NCI-H1436 treated with DMSO at 0.1 percent for 48 hours (cell line): ENCODE measurements at regions not wholly inside any gene's neighbourhood (a gene's known extent, or its start where the extent isn't known, plus 50 kb on each side); places are given as distances from the start of the nearest gene placed in this dataset.

Source experiments
- DNase-seq: peaks from one replicate; lab custom pipeline; 2025; lab: John Stamatoyannopoulos, UW

DNA sequence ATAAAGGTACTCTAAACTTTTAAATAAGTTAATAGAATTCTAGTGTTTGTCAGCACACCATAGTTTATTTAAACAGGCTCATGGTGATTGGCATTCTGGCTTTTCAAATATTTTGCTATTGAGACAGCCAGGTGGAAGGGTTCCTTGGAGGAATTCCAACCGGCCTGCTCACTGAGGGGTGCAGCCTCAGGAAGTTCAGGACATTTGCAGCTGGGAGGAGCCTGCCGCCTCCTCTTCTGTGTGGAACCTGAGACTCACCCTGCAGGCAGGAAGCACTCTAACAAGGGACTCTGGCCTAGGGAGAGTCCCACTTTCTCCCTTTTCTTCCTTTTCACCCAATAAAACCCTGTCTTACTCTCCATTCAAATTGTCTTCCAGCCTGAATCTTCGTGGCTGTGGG is 1328.0 kb downstream of the FSTL5 start:
- DNase-seq: no peak

DNA sequence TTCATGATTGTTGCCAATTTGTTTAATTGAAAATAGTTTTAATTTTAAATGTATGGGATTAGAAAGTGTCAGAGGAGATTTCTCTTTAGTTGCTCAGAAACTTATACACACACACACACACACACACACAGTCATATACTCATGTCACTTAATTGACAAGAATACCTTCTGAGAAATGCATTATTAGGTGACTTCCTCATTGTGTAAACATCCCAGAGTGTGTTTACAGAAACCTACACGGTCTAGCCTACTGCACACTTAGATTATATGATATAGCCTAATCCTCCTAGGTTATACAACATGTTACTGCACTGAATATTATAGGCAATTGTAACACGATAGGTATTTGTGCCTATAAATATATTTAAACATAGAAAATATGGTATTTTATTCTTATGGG is 1327.4 kb downstream of the FSTL5 start:
- DNase-seq: no peak

DNA sequence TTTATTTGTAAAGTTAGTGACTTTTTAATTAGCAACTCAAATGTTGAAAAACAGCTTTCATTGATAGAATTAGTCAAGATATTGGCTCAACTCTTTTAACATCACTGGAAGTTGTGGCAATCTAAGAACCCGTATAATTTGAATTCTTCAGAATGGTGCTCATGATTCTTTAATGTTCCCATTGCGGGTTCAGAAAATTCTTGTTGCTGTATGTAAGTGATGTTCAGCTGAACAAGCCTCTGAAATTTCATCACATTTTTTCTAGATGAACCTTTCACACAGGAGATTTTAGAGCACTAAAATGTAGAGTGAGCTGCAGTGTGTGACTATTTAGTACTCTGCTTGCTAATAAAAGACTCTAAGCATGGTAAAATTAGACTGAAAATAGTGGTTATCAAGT is 1317.7 kb downstream of the FSTL5 start:
- DNase-seq: no peak

DNA sequence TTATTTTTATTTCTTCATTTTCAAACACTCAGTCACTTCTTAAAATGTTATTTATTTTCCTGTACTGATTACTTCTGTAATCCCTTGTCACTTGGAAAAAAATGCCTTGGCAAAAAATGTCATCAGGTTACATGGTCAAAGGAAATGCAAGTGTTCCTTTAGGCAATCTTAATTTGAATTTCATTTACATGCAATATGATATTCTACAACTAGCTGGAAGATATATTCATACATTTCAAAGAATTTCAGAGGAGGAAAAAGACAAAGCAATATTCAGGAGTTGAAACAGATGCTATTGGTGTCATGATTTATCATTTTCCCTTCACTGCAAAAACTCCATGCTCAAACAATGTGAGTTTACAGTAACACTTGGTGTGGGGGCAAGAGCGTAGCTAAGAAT is 1316.6 kb downstream of the FSTL5 start:
- DNase-seq: no peak

DNA sequence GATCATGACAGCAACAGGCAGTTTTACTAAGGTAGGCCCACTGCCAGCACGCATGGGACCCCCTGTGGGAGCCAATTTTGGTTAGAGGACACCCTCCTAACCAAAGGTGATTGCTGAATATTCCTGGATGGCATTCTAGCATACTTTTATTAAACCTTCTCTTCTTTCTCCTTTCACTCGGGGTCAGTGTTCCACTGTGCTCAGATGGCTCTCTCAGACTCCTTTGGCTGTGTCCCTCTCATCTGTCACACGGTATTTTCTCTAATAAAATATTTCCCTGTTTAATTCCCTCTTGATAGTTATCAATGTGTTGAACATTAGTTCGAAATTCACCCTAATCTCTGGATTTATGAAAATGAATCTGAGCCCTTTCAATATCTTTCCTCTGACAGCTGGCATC is 1315.3 kb downstream of the FSTL5 start:
- DNase-seq: no peak

DNA sequence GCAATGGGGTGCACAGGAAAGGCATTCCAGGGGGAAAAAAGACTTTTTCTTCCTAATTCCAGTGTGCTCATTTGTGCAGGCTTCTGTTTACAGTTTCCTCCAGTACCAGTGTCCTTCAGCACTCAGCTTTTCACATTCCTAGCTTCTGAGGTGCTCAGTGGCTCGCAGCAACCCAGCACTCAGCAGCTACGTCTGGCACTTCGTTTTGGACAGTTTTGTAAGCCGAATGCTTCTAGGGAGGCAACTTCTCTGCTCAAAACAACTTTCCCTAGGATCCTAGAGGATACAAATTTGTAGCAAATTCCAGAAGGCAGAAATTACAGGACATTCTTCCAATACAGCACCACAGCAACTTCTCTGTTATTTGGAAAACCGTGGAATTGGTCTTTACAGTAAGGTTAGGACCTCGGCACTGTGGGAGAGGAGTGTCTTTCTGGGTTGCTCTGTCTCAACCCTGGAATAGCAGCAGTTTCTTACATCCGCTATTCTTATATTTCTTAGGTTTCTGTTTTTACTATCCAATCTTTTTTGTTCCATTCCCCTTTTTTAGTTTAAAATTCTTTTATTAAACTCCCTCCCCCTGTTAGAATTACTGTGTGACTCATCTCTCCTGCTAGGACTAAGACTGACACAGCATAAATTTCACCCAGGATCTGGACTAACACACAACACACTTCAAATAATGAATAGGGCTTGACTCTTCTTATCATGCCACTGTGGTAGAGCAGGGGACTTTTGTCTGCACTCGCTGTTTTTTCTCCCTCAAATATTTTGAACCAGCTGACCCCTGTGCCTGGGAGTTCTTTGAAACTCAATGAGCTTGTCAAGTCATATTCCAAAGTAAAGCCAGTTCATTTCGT is 1314.7 kb downstream of the FSTL5 start:
- DNase-seq: no peak

DNA sequence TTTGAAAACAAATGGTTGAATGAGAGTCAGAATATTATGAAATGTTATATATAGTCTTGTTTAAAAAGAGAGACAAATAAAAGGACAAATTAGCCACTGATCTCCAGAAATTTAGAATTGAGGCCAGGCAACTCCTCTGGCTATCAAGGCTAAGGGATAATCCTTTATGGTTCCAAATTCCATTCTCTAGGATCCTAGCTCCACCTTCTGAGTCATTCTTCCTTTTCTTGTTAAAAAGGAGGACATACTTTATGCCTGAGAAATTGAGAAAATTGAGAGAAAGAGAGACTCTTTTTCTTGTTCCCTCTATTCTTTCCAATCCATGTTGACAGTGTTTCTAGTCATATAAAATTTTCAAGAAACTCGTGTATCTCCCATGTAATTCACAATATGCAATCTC is 1299.5 kb downstream of the FSTL5 start:
- DNase-seq: no peak

DNA sequence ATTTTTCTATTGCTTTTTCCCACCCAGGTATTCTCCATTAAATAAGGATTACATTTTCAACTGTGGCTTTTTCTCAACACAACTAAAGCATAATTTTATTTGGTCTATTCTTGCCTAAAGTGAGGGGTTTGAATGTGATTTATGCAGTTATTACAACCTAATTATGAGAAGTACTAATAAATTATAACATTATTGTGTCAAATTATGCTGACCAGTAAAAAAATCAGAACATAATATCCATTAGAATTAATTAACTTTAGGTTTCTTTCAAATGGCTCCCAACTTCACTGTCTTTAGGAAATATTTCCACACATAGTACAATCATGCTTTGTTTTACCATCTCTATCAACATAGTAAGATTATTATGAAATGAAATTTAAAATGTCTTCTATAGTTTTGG is 1293.9 kb downstream of the FSTL5 start:
- DNase-seq: no peak

DNA sequence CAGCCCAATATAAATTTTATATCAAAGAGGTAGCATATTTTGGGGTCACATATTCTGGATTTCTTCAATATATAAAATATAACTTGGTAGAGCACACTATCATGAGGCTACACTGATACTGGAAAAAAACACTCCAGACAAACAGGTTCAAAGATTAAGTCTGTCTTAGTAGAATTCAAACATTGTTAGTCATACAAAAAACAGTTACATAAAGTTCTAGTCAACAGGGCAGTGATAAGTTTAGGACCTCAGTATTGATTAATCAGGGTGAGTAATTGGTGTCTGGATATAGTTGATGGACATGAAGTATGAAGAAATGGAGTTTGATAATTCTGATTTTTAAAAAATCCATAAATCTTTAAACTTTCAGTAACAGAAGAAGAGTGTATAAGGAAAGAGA is 1291.3 kb downstream of the FSTL5 start:
- no peak for DNase-seq

DNA sequence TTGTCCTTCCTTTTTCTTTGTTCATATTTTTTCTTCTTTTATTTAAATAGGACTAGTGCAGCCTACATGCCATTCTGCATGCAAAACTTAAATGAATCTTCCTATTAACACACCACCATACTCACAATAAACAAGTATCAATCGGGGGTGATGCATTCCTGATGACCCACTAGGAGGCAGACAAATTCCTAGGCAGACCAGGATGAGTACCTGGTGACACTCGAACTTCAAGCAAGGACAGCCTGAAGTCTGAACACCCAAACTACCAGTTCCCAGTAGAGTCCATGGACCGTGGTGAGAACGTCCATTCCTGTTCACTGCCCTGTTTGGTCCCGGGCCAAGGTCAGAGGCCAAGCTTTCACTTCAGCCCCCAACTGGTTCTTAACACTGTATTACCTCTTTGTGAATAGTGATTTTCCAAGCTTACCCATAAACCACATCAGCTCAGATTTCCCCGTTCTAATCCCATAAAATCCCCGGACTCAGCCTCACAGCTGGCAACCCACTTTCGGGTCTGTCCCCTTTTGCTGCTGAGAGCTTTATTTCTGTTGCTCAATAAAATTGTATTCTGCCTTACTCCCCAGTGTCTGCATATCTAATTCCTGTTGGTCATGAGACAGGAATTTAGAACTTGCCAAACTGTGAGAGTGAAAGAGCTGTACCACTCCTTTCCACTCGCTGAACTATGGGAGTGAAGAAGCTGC is 1286.6 kb downstream of the FSTL5 start:
- DNase-seq: no peak

DNA sequence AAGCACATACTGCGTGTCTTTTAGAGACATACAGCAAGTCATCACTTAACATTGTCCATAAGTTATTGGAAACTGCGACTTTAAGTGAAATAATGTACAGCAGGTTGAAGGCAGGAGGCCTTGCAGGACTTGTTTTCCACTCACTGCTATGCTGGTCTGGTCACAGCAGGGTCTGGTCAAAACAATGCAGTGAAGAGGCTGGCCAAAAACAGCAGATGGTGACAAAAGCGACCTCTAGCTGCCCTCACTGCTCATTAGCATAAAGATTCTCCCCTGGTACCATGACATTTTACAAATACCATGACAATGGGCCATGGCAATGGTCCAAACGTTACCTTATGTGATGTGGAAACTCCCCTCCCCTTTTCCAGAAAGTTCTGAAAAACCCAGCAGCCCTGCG is 1283.6 kb downstream of the FSTL5 start:
- no peak for DNase-seq

DNA sequence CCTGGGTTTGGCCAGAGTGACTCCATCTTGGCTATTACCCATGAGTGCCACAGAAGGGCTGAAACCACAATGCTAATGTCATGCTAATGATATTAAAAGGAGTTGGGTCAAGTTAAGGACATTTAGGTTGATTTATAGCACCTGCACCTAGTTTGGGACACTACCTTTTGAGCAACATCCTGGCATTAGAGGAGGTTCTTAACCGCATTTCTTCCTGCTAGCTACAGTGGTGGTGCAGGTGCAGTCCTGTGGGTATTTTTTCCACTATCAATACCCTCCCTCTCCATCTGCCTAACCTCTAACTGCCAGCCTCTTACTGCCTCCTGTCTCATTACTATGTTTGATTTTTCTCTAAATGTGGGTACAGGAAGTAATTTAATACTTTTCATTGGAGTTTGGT is 1276.1 kb downstream of the FSTL5 start:
- no peak for DNase-seq

DNA sequence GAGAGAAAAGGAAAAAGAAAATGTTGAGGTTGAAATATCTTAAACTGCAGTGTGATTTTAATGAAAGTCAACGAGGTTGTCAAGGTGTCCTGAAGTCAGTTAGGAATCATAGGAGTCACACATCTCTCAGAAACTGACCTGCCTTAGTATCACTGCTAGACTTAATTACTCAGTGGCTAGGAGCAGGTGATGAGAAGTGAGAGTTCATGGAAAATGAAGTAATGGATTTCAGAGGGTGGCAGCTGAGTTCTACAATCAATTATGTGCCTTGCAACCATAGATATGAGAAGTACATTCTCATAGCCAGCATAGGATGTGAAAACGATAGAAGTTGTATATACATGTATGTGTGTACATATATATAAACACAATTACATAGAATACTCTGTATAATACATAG is 1269.7 kb downstream of the FSTL5 start:
- no peak for DNase-seq

DNA sequence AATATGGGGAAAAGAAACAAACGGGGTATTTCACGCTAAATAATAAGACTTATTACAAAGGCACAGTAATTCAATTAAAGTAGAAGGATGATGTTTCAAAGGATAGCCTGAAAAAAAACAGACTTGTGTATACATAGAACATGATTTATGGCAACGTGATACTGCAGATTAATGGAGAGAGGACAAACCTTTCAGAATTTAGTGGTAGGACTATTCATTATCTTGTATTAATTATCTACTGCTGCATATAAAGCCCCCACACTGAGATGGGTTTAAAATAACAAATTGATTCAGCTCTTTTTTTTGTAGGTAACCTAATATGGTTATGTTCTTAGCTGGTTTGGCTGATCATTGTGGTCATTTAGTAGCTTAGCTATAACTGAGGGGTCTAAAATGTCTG is 1269.0 kb downstream of the FSTL5 start:
- no peak for DNase-seq

DNA sequence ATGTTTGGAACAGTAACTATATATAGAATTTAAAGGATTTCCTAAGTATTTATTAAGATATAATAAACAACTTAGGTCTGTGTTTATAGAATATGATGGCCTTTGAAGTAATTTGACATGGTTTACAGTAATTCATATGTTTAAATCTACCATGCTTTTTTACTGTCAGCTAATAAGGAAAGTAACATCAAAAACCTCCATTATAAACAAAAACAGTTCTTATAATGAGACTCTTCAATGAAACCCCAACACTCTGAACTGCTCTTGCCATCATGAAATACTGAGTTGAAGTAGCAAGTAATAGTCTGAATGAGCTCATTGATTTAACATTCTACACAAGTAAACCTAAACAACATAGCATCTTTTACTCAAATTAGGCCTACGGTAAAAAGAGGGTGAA is 1236.5 kb downstream of the FSTL5 start:
- DNase-seq: no peak

DNA sequence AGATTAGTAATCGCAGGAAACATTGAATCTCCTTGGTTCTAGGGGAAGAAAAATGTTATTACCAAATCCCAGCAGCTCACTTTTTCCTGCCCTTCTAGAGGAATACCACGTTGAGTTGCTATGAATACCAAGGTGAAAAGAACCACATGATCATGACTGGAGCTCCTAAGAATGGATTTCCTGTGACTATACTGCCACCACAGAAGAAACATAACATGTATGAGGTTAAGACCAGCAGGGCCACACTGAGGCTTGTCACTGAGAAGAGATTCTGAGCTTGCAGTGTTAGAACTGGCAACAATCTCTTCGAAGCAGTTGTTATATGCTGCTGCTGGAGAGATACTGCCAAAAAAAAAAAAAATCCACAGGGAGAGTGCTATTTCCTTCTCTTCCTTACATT is 1235.3 kb downstream of the FSTL5 start:
- DNase-seq: no peak

DNA sequence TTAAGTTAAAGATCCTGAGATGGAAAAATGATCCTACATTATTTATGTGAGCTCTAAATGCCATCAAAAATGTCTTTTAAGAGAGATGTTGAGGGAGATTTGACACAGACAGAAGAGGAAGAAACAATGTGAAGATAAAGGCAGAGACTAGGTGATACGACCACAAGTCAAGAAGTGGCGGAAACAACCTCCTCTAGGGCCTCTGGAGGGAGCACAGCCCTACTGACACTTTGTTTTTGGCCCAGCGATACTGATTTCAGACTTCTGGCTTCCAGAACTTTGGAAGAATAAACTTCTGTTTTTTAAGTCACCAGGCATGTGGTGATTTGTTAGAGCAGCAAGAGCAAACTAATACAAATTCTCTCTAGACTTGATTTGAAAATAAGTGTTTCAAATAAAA is 1216.1 kb downstream of the FSTL5 start:
- DNase-seq: no peak

DNA sequence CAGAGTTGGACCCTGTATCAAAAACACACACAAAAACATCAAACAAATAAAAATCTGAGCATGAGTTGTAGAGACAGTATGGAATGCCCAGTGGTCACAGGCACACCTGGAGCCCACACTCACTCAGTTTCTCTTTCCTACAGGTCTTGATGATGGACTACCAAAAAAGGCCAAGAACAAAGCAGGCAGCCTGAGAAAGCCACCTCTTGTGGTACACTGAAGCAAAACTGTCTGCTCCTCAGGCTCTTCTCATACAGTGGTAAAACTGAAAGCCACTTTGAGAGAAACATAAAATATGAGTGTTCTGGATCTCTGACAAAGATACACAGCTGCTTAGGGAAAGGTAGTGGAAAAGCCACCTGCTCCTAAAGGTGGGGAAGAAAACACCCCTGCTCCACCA is 1206.9 kb downstream of the FSTL5 start:
- DNase-seq: no peak

DNA sequence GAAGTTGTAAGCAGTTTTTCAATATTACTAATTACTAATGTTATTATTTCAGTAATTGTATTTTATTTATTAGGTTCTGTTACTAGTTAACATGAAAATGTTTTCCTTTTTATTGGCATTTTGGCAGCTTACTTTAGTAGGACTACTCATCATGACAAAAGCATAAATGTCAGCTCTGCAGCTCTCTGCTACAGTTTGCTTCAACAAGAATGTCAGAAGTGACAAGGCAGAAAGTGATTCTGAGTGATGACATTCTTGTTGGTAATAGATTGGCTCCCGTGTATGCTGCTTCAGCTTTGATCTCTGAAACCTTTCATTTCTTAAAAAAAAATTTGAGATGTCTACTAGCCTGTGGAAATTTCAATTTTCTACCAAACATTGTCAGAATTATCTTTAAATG is 1193.9 kb downstream of the FSTL5 start:
- no peak for DNase-seq

DNA sequence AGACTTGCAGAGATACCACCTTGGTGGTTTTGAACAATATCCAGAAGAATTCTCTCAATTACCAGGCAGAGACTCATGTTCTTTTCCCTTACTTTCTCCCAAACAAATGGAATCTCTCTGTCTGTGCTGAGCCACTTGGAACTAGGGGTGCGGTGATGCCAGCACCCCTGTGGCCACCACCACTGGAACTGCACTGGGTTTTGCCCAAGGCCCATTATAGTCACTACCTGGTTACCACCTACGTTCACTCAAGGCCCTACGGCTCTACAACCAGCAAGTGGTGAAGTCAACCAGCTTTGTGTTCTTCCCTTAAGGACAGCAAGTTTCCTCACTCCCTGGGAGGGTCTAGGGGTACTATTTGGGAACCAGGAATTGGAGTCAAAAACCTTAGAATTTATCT is 1183.7 kb downstream of the FSTL5 start:
- DNase-seq: no peak

DNA sequence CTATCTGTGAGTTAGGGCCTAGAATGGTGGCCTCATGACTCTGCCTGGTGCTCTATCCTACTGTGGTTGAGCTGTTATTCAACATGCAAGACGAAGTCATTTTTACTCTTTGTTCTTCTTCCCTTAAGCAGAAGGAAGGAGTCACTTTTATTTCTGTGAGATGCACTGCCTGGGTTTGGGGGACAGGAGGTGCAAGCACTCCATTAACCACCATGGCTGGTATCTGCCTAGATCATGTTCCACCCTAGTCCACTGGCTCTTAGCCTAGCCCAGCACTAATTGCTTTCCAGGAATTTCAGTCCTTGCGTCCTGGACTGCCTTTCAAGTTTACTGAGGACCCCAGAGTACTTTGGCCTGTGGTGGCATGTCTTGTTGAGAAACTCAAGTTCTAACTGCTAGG is 1182.7 kb downstream of the FSTL5 start:
- no peak for DNase-seq

DNA sequence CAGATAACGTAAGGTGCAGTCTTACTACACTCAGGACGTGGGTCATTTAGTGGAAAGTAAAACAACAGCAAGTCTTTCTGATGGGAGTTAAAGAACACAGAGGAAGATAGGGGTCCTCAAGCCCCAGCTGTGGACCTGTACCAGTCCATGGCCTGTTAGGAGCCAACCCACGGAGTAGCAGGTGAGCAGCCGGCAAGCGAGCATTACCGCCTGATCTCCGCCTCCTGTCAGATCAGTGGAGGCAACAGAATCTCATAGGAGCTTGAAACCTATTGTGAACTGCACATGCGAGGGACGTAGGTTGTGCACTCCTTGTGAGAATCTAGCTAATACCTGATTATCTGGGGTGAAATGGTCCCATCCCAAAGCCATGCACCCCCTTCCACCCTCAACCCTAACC is 1180.8 kb downstream of the FSTL5 start:
- no peak for DNase-seq

DNA sequence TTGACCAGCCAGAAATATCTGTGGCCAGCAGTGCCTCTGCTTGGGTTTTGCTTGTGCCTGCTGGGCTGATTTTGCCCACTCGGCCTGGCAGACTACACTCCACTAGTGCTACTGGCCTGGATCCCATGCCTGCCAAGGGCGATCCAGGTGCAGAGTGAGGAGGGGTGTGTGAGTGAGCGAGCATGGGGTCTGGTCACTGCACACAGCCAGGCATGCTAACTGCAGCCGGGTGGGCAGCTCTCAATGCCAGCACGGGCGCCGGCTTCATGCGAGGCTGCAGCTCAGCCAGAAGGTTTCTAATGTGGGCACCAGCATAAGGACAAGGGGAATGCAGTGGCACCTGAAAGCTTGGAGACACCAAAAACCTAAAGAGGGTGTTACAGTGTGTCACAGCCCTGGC is 1161.4 kb downstream of the FSTL5 start:
- DNase-seq: no peak
